ENCODE measurements at regions not wholly inside any gene's neighbourhood (a gene's known extent, or its start where the extent isn't known, plus 50 kb on each side); places are given as distances from the start of the nearest gene placed in this dataset.

DNA sequence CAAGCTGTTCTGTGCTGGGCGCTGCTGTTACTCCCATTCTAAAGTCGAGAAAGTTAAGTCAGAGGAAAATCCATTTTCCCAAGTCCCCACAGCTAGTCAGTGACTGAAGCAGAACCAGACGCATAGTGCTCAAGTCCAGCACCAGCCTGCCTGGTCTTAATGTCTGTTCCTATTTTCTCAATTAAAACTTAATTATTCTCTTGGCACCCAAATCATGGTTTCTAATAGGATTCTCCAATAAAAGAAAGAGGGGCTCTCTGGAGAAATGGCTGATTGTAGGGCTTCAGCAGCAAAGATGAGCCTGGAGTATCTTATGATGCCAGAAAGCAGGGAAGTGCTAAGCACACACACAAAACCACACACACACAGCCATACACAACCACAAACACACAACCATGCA lies 531.0 kb upstream of the SALL3 start:
- DNase-seq = no peak
- Histone ChIP-seq H3K4me1 (no peaks in the 10 kb centered on the region), H3K27me3 (no peaks in the 10 kb centered on the region), H3K27ac (no peak overlapping the region), H3K9me3 (no peaks in the 10 kb centered on the region), H3K4me3 (no peak overlapping the region), H3K36me3 (no peaks in the 10 kb centered on the region)
- intact Hi-C loops (cut with DNase I; ENCODE audit: low total_unique reads) = no loop called here
- in situ Hi-C loops (cut with MboI; ENCODE audit: low pct_ligation_motif_present in 1 of 4, low pct_unique_long_range_greater_than_20kb in 1 of 4, low sequenced_read_pairs in 3 of 4) = no loop called here
- WGBS, 2 donors (ENCODE audit: low coverage in 1 of 2) = 91 to 95% methylated on average over 3 of the region's 3 CpGs
- no peak for TF ChIP-seq POLR2AphosphoS5 (IDR thresholded peaks at IDR 0.05)
- TF ChIP-seq, protein P1, sequence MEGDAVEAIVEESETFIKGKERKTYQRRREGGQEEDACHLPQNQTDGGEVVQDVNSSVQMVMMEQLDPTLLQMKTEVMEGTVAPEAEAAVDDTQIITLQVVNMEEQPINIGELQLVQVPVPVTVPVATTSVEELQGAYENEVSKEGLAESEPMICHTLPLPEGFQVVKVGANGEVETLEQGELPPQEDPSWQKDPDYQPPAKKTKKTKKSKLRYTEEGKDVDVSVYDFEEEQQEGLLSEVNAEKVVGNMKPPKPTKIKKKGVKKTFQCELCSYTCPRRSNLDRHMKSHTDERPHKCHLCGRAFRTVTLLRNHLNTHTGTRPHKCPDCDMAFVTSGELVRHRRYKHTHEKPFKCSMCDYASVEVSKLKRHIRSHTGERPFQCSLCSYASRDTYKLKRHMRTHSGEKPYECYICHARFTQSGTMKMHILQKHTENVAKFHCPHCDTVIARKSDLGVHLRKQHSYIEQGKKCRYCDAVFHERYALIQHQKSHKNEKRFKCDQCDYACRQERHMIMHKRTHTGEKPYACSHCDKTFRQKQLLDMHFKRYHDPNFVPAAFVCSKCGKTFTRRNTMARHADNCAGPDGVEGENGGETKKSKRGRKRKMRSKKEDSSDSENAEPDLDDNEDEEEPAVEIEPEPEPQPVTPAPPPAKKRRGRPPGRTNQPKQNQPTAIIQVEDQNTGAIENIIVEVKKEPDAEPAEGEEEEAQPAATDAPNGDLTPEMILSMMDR (IDR thresholded peaks at IDR 0.05) = no peak
- TF ChIP-seq POLR2A (IDR thresholded peaks at IDR 0.05) = no peak
- TF ChIP-seq EP300 (IDR thresholded peaks at IDR 0.05; ENCODE audit: low read depth) = no peak

DNA sequence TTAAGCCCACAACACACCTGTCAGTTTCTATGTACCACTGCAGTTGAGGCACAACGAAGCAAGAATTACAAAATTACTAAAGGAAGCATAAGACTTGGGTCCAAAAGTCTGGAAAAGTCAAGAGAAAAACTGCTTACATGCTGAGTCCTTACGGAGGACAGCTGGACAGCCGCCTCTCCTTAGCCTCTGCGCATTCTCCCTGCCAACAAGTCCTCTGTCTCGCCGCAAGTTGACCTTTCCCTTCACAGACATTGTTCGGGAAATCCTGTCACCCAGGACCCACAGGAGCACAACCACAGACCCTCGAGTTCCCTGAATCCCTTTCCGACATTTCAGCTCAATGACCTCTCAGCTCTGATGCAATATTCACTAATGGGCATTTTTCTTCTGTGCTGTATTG lies 525.4 kb upstream of the SALL3 start:
- TF ChIP-seq EP300 (IDR thresholded peaks at IDR 0.05; ENCODE audit: low read depth) (no peak), POLR2A (IDR thresholded peaks at IDR 0.05) (no peak), POLR2AphosphoS5 (IDR thresholded peaks at IDR 0.05) (no peak)
- TF ChIP-seq, protein P1 (IDR thresholded peaks at IDR 0.05) = no peak
- no peak overlapping the region for H3K27ac ChIP-seq
- no peaks in the 10 kb centered on the region for H3K36me3 ChIP-seq
- in situ Hi-C loops (cut with MboI; ENCODE audit: low pct_ligation_motif_present in 1 of 4, low pct_unique_long_range_greater_than_20kb in 1 of 4, low sequenced_read_pairs in 3 of 4) (no loop called here), intact Hi-C loops (cut with DNase I; ENCODE audit: low total_unique reads) (no loop called here)
- no peaks in the 10 kb centered on the region for H3K9me3 ChIP-seq
- H3K4me1 ChIP-seq = no peaks in the 10 kb centered on the region
- no peak for DNase-seq
- no peaks in the 10 kb centered on the region for H3K27me3 ChIP-seq
- no peak overlapping the region for H3K4me3 ChIP-seq
- WGBS, 2 donors (ENCODE audit: low coverage in 1 of 2) = 40 to 82% methylated on average over 4 to 9 of the region's 9 CpGs

DNA sequence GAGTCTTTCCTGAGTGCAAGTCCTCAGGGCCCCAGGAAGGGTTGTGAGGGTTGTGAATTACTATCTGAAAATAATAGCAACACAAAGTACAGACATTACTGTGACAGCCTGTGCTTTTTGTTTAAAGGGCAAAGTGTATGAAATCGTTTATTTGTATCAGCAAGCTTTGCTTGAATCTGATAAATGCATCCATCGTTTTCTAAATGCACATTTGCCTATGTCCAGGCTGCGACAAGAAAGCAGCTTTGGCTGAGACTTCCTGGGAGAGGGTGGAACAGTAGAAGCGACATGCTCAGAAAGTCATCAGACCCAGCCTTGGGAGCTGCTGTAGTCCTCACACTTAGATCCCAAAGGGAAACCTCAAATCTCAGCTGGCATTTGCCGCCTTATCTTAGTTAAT lies 524.2 kb upstream of the SALL3 start:
- in situ Hi-C loops (cut with MboI; ENCODE audit: low pct_ligation_motif_present in 1 of 4, low pct_unique_long_range_greater_than_20kb in 1 of 4, low sequenced_read_pairs in 3 of 4) (no loop called here), intact Hi-C loops (cut with DNase I; ENCODE audit: low total_unique reads) (no loop called here)
- Histone ChIP-seq H3K27me3 (no peaks in the 10 kb centered on the region), H3K9me3 (no peaks in the 10 kb centered on the region), H3K4me3 (no peak overlapping the region), H3K4me1 (no peaks in the 10 kb centered on the region), H3K27ac (no peak overlapping the region), H3K36me3 (no peaks in the 10 kb centered on the region)
- DNase-seq = no peak
- TF ChIP-seq POLR2AphosphoS5 (IDR thresholded peaks at IDR 0.05) (no peak), EP300 (IDR thresholded peaks at IDR 0.05; ENCODE audit: low read depth) (no peak), POLR2A (IDR thresholded peaks at IDR 0.05) (no peak)
- TF ChIP-seq, protein P1 (IDR thresholded peaks at IDR 0.05) = no peak
- WGBS, 2 donors (ENCODE audit: low coverage in 1 of 2) = 86 to 93% methylated on average over 3 to 5 of the region's 5 CpGs

DNA sequence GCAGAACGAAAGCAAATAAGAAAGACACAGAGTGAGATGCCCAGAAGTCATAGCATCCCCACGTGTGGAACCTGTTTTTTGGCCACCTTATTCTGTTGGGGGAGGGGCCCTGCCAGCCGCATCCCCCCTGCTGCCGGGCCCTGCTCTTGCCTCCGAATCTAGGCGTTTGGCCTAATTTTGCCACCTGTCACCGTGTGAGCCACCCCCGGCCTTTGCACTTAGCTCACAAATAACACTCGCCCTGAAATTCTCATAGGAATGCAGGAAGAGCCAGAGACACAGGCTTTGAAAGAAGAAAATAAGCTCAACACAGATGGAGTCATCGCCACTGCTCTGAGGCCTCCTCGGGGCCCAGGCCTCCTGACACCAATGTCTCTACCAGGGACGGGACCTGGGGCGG lies 522.6 kb upstream of the SALL3 start:
- no peak for DNase-seq
- Histone ChIP-seq H3K27ac (no peak overlapping the region), H3K9me3 (no peaks in the 10 kb centered on the region), H3K4me1 (no peaks in the 10 kb centered on the region), H3K4me3 (no peak overlapping the region), H3K36me3 (no peaks in the 10 kb centered on the region), H3K27me3 (no peaks in the 10 kb centered on the region)
- in situ Hi-C loops (cut with MboI; ENCODE audit: low pct_ligation_motif_present in 1 of 4, low pct_unique_long_range_greater_than_20kb in 1 of 4, low sequenced_read_pairs in 3 of 4) (no loop called here), intact Hi-C loops (cut with DNase I; ENCODE audit: low total_unique reads) (no loop called here)
- 75 to 87% methylated on average over 6 to 13 of the region's 13 CpGs for WGBS, 2 donors (ENCODE audit: low coverage in 1 of 2)
- TF ChIP-seq, protein P1 (IDR thresholded peaks at IDR 0.05) = no peak
- no peak for TF ChIP-seq EP300 (IDR thresholded peaks at IDR 0.05; ENCODE audit: low read depth)
- no peak for TF ChIP-seq POLR2AphosphoS5 (IDR thresholded peaks at IDR 0.05)
- TF ChIP-seq POLR2A (IDR thresholded peaks at IDR 0.05) = no peak
